ENCODE measurements at regions not wholly inside any gene's neighbourhood (a gene's known extent, or its start where the extent isn't known, plus 50 kb on each side); places are given as distances from the start of the nearest gene placed in this dataset.

DNA sequence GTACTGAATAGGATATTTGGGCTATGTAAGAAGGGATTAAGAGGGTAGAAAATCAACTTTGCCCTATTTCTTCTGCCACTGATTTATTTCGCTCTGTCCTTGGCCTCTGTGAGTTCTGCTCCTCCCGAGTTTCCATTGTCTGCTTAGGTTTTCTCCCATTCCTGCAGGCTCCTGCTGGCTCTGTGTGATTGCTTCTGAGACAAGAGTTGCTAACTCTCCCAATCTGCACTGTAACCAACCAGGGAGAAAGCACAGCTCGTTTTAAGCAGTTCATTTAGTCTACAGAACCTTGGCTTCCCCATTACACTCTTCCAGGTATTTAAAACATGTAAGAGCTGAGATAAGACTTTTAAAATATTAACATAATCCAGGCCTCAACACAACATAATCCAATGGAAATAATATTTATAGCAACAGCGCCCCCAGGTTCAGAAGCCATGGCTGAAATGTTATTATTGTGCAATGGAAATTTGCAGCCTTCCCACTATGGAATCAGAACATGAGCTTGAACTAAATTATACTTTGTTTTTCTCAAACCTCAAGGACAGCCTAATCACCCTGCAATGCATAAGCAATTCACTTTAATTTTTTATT, 203.5 kb downstream of the ERCC6L2 start:
- TF ChIP-seq POLR2A (conservative IDR thresholded peaks at IDR 0.05) (no peak), C11orf30 (IDR thresholded peaks at IDR 0.05; ENCODE audit: low read depth) (no peak), TRIM28 (IDR thresholded peaks at IDR 0.05) (no peak)
- TF ChIP-seq, protein P1, sequence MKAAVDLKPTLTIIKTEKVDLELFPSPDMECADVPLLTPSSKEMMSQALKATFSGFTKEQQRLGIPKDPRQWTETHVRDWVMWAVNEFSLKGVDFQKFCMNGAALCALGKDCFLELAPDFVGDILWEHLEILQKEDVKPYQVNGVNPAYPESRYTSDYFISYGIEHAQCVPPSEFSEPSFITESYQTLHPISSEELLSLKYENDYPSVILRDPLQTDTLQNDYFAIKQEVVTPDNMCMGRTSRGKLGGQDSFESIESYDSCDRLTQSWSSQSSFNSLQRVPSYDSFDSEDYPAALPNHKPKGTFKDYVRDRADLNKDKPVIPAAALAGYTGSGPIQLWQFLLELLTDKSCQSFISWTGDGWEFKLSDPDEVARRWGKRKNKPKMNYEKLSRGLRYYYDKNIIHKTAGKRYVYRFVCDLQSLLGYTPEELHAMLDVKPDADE (conservative IDR thresholded peaks at IDR 0.05; ENCODE audit: control insufficient read depth, low read depth, low read length): no peak
- TF ChIP-seq, protein P2, sequence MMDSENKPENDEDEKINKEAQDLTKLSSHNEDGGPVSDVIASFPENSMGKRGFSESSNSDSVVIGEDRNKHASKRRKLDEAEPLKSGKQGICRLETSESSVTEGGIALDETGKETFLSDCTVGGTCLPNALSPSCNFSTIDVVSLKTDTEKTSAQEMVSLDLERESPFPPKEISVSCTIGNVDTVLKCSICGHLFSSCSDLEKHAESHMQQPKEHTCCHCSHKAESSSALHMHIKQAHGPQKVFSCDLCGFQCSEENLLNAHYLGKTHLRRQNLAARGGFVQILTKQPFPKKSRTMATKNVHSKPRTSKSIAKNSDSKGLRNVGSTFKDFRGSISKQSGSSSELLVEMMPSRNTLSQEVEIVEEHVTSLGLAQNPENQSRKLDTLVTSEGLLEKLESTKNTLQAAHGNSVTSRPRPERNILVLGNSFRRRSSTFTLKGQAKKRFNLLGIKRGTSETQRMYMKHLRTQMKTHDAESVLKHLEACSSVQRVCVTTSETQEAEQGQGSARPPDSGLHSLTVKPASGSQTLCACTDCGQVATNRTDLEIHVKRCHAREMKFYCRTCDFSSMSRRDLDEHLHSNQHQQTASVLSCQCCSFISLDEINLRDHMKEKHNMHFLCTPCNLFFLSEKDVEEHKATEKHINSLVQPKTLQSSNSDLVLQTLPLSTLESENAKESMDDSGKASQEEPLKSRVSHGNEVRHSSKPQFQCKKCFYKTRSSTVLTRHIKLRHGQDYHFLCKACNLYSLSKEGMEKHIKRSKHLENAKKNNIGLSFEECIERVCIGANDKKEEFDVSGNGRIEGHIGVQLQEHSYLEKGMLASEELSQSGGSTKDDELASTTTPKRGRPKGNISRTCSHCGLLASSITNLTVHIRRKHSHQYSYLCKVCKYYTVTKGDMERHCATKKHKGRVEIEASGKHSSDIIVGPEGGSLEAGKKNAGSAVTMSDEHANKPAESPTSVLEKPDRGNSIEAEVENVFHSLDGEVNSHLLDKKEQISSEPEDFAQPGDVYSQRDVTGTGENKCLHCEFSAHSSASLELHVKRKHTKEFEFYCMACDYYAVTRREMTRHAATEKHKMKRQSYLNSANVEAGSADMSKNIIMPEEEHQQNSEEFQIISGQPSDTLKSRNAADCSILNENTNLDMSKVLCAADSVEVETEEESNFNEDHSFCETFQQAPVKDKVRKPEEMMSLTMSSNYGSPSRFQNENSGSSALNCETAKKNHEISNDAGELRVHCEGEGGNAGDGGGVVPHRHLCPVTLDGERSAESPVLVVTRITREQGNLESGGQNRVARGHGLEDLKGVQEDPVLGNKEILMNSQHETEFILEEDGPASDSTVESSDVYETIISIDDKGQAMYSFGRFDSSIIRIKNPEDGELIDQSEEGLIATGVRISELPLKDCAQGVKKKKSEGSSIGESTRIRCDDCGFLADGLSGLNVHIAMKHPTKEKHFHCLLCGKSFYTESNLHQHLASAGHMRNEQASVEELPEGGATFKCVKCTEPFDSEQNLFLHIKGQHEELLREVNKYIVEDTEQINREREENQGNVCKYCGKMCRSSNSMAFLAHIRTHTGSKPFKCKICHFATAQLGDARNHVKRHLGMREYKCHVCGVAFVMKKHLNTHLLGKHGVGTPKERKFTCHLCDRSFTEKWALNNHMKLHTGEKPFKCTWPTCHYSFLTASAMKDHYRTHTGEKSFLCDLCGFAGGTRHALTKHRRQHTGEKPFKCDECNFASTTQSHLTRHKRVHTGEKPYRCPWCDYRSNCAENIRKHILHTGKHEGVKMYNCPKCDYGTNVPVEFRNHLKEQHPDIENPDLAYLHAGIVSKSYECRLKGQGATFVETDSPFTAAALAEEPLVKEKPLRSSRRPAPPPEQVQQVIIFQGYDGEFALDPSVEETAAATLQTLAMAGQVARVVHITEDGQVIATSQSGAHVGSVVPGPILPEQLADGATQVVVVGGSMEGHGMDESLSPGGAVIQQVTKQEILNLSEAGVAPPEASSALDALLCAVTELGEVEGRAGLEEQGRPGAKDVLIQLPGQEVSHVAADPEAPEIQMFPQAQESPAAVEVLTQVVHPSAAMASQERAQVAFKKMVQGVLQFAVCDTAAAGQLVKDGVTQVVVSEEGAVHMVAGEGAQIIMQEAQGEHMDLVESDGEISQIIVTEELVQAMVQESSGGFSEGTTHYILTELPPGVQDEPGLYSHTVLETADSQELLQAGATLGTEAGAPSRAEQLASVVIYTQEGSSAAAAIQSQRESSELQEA (IDR thresholded peaks at IDR 0.05; ENCODE audit: low read depth): no peak
- TF ChIP-seq, protein P3, sequence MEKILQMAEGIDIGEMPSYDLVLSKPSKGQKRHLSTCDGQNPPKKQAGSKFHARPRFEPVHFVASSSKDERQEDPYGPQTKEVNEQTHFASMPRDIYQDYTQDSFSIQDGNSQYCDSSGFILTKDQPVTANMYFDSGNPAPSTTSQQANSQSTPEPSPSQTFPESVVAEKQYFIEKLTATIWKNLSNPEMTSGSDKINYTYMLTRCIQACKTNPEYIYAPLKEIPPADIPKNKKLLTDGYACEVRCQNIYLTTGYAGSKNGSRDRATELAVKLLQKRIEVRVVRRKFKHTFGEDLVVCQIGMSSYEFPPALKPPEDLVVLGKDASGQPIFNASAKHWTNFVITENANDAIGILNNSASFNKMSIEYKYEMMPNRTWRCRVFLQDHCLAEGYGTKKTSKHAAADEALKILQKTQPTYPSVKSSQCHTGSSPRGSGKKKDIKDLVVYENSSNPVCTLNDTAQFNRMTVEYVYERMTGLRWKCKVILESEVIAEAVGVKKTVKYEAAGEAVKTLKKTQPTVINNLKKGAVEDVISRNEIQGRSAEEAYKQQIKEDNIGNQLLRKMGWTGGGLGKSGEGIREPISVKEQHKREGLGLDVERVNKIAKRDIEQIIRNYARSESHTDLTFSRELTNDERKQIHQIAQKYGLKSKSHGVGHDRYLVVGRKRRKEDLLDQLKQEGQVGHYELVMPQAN (IDR thresholded peaks at IDR 0.05; ENCODE audit: borderline replicate concordance): no peak
- TF ChIP-seq, protein P4, sequence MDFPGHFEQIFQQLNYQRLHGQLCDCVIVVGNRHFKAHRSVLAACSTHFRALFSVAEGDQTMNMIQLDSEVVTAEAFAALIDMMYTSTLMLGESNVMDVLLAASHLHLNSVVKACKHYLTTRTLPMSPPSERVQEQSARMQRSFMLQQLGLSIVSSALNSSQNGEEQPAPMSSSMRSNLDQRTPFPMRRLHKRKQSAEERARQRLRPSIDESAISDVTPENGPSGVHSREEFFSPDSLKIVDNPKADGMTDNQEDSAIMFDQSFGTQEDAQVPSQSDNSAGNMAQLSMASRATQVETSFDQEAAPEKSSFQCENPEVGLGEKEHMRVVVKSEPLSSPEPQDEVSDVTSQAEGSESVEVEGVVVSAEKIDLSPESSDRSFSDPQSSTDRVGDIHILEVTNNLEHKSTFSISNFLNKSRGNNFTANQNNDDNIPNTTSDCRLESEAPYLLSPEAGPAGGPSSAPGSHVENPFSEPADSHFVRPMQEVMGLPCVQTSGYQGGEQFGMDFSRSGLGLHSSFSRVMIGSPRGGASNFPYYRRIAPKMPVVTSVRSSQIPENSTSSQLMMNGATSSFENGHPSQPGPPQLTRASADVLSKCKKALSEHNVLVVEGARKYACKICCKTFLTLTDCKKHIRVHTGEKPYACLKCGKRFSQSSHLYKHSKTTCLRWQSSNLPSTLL (IDR thresholded peaks at IDR 0.05): no peak
